Activated T-cell treated with anti-CD3 and anti-CD28 coated beads, Interleukin-2, amount 50 U/mL, for 1 hour (primary cell): ENCODE measurements at regions not wholly inside any gene's neighbourhood (a gene's known extent, or its start where the extent isn't known, plus 50 kb on each side); places are given as distances from the start of the nearest gene placed in this dataset.
A peak's percentile ranks its signal among the peaks of the same experiment; 100 is the strongest.
"Not testable (repeated sequence)": the region's sequence is repeated elsewhere in the genome, so short reads cannot be mapped to it uniquely, and the experiment has no call there.

Experiments used
- DNase-seq: peaks from one replicate; pipeline ENCODE4 v3.0.0-alpha.2; 2020

DNA sequence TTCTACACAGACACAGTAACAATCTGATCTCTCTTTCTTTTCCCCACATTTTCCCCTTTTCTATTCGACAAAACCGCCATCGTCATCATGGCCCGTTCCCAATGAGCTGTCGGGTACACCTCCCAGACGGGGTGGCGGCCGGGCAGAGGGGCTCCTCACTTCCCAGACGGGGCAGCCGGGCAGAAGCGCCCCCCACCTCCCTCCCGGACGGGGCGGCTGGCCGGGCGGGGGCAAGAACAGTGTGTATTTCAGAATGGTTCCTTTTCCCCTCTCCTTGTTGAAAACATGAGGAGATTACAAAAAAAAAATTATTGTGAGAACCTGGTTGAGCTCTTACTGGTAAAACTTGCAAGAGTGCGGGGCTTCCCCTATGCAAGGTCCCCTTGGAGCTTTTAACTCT, 178.0 kb upstream of the GALNT15 start:
- not testable (repeated sequence) for DNase-seq

DNA sequence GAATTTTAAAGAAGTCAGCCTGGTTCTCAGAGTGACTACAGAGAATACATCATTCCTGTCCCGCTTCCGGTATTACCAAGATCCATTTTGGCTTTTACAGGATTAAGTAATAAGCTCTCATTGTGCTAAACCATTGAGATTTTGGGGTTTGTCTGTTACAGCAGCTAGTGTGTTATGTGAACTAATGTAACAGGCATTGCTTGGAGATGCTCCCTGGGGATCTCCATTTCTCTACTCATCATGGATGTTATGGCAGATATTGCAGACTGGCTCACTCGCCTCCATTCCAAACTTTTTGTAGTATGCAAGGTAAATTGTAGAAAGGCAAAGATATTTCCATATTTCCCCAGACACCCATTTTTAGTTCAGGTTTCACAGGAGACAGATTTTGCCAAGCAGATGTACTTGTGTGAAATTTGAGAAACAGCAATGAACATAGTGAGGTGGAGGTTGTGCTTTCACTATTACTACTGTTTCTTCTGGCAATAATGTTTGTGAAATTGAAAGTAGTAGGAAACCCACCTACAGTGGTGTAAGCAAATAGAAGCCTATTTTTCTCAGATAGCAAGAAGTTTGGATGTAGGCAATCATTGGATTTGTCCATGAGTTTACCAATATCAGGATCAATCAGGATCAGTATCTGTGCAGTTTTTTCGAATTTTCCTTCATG, 177.1 kb upstream of the GALNT15 start:
- DNase-seq, result no peak

DNA sequence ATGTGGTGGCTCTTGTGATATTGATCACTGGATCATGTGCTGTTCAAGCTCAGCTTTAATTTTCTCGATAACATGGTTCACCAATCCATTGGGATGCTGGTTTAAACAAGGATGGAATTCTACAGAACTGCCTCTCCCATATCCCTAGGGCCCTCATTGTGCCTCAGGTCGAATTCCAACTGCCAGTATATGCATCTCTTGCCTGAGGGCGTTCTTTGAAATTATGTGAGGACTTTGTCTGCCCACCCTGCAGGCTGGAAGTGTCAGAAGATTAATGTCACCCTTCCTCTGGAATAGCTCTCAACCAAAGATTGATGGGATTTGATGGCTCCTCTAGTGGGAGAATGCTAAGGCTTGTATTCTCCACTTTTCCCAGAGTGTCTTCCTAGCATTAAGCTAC, 175.6 kb upstream of the GALNT15 start:
- no peak for DNase-seq

DNA sequence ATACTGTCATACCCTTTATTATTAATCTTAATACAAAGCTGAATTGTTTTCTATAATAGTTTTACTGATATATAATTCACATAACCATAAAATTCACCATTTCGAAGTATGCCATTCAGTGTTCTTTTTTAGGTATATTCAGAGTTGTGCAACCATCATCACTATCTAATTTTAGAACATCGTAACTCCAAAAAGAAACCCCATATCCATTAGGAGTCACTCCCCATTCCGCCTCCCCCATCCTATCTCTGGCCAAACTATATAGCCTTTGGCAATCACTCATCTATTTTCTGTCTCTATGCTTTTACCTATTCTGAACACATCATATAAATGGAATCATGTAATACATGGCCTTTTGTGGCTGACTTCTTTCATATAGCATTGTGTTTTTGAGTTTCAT, 169.7 kb upstream of the GALNT15 start:
- DNase-seq, result no peak

DNA sequence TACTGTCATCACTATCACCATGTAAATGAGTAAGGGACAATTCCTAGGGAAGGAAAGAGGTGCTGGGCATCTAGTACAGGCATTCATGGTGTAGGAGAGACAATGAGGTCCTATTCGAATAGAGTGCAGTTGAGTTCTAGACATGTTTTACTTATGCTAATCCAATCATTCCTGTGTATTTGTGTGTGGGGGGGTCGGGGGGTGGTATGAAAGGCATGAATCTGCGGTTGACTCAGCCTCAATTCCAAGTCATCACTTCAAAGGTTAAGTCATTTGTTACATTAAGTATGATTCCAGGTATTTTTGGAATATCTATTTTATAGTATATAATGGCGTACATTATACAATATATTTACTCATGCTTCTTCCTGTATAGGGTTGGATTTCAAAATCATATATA, 163.1 kb upstream of the GALNT15 start:
- DNase-seq, result no peak

DNA sequence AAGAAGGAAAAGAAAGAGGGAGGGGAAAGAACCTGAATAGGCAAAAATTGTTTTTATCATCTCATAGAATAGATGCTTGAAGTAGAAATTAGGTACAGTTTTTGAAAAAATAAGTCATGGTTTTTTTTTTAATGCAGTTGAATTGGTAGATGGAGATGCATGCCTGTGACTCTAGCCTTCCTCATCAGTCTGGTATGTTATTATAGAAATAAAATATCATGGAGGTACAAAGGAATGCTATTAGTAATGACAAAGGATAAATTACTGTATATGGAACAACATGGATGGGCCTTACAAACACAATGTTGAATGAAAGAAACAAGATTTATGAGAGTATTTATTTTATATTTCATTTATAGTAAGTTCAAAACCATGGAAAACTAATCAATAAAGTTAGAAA, 162.4 kb upstream of the GALNT15 start:
- no peak for DNase-seq

DNA sequence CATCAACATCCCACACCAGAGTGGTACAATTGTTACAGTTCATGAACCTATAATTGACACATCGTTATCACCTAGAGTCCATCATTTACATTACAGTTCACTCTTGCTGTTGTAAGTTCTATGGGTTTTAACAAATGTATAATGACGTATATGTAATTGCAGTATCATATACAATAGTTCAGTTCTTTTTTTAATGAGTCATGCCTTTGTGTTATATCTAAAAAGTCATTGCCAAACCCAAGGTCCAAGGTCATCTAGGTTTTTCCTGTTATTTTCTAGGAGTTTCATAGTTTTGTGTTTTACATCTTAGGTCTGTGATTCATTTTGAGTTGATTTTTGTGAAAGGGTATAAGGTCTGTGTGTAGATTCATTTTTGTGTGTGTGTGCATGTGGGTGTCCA, 160.9 kb upstream of the GALNT15 start:
- DNase-seq, result no peak

DNA sequence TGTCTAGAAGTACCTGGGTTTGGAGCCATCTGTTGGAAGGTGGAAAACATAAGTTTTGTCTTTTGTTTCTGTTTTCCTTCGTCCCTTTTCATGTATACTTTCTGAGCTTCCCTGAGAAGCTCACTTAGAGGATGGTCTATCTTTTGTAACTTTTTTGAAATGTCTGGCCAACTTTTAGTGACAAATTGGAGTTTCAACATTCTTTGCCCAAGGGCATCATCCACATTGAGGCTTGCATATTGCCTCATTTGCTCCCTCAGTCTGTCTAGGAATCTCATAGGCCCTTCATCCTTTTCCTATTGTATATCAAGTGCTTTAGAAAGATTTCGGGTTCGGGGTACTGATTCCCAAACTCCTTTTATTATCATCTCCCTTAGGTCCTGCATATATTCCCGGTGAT, 152.7 kb upstream of the GALNT15 start:
- DNase-seq, result not testable (repeated sequence)

DNA sequence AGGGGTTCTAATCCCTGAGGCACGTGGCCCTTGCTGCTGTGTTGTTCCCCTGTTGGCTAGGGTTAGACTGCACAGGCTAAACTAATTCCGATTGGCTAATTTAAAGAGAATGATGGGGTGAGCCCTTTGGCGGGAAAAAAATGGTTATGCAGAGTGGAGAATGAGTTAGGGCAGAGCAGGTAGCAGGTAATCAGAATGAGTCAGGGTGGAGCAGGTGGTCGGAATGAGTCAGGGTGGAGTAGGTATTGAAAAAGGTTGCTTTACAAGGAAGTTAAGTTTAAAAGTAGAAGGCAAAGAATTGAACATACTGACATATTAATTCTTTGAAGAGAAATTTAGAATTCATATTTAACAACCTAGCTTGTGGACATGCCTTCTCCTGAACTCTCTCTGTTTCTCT, 150.6 kb upstream of the GALNT15 start:
- DNase-seq, result not testable (repeated sequence)

DNA sequence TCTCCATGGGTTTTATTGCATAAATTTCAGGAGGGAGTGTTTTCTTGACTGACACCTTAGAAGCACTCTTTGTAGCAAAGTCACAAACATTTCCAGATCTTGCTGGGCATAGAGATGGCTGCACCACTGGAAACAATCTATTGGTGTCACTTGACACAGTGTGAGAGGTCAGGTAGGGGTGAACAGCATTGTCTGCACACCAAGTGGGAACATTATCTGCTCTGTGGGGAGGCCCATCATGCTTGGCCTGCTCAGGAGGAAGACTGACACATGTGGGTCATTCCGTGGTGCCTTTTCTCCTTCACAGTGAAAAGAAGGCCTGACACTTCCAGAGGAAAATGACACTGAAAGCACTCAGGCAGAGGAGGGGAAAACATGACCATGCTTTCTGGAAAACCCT, 149.9 kb upstream of the GALNT15 start:
- DNase-seq, result no peak

DNA sequence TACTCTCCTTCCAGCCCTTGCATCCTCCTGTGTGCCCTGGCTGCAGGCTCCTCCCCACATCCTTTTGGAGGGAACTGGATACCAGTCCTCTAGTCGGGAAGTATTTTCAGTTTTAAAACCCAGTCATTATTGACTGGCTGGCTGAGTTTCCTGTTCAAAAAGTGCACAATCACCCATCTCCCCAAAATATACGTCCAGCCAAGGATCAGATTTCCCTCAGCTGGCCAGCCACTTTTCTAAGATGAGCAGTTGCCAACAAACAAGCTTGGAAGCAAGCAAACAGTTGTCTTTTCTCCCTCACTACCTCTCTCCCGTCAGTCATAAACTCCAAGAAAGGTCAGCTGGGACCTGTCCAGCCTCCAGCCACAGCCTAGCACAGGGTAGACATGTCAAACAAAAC, 147.7 kb upstream of the GALNT15 start:
- DNase-seq, result no peak

DNA sequence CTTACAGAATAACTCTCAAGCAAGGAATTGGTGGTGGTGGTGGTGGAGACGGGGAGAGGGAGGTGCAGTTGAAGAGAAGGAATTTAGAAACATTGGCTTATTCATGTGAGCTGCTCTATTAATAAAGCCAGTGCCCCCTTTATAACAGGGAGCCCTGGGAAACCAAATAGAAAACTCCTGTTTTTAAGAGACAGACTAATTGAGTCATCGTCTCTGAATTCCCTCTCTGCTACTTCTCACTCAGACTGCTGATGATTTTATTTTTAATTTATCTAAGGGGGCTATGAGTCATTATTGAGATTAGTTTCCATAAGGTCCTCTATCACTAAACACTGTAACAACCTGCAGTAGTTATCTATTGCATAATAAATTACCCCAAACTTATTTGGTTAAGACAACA, 145.9 kb upstream of the GALNT15 start:
- DNase-seq, result no peak

DNA sequence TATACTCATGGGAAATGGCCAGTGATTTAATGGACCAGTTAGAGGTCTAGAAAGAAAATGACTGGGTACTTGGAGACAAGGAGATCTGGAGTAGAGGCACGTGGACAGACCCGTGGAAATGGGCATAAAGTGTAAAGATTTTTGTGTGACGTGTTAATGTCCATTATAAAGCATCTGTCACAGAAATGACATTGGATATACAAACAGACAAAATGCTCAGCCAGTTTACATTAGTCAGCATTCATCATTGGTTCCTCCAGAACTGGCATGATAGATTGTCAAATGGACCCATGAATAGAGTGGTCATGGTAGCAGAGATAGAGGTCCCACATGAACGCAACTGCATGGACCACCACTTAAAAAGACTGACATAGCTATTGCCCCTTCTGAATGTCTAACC, 144.1 kb upstream of the GALNT15 start:
- DNase-seq, result no peak

DNA sequence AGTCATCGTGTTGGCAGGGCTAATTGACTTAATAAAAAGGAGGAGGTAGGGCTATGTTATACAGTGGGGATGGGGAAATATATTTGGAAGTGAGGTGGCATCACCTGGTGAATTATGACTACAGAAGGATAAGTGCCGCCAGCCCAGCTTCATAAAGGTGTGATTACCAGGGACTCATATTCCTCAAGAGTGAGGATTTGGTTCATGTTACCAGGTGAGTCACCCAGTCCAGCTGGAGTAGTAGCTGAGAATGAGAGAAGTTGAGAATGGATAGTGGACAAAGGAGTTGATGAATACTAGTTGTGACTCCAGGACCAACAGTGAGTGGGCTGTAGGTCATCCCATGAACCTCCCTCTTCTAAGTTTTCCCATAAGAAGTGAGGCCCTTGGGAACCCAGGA, 143.0 kb upstream of the GALNT15 start:
- no peak for DNase-seq

DNA sequence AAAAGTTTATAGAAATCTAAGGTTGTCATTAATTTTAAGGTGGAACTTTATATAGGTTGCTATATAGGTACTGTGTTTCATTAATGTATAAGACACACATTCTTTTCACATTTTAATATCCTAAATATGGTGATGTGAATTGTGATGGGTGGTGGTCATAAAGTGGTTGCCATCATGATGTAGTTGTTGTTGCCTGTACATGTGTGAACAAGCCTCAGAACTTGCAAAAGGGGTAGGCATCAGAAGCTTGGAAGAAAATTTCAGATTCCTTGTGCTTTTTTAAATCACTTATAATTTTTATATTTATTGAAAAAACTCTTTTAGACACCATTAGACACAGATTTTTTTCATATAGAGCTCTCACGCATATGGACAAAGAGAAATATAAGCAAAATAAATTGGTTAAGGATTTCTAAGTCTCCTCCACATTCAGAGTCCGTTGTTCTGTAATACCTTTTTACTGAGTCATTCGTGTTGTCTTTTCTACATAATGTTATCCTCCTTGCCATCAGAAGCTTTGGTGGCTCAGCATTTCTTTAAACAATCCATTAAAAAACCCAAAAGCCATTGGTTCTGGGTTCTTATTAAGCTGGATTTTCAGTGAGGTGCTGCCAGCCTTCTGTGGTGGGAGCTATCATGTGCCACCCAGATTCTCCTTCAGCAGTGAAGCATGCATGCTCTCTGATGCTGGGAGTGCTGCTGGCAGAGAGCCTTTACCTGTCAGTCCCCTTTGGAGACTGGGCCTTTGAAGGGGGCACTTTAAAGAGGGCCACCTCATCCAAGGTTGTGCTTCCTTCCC, 140.4 kb upstream of the GALNT15 start:
- DNase-seq, result no peak

DNA sequence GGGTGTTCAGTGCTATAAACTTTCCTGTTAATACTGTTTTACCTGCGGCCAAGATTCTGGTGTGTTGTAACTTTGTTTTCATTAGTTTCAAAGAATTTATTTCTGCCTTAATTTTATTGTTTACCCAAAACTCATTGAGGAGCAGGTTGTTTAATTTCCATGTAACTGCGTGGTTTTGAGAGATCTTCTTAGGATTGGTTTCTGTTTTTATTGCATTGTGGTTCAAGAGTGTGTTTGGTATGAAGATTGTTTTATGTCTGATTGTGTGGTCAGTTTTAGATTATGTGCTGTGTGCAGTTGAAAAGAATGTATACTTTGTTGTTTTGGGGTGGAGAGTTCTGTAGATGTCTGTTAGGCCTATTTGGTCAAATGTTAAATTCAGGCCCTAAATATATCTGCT, 133.5 kb upstream of the GALNT15 start:
- no peak for DNase-seq

DNA sequence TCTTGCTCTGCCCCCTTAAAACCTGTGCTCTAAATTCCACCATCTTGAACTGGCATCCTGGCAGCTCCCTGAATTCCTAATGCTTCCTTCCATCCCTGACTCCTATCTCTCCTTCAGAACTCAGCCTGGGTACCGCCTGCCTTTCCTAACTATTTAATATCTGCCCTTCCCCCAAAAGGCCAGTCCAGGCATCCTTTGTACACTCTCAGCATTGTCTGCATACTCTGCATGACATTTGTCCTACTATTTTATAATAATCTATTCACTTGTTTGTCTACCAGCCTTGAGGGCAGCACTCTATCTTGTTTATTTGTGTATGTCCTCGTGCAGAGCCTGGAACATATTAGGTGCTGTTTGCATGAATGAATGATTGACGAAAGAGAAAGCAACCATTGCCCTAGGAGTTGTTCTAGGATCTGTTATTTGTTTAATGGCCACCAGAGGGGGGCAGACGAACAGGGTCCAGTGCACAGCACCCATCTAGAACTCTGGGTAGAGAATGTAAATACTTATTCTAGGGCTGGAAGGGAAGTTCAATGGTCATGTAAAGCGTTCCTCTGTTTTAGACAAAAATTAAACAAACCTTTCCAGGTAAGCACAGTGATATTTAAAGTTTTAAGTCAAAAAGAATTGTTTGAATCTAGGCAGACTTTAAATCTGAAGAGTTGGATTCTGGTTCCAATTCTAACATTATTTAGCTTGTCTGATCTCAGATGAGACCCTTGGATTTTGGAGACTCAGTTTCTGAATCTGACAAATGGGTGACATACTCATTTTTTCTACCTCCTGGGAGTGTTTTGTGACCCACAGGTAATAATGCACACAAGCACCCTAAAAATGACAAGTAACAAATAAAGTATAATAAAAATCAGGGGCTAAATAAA, 125.8 kb upstream of the GALNT15 start:
- peak; percentile 21 for DNase-seq

DNA sequence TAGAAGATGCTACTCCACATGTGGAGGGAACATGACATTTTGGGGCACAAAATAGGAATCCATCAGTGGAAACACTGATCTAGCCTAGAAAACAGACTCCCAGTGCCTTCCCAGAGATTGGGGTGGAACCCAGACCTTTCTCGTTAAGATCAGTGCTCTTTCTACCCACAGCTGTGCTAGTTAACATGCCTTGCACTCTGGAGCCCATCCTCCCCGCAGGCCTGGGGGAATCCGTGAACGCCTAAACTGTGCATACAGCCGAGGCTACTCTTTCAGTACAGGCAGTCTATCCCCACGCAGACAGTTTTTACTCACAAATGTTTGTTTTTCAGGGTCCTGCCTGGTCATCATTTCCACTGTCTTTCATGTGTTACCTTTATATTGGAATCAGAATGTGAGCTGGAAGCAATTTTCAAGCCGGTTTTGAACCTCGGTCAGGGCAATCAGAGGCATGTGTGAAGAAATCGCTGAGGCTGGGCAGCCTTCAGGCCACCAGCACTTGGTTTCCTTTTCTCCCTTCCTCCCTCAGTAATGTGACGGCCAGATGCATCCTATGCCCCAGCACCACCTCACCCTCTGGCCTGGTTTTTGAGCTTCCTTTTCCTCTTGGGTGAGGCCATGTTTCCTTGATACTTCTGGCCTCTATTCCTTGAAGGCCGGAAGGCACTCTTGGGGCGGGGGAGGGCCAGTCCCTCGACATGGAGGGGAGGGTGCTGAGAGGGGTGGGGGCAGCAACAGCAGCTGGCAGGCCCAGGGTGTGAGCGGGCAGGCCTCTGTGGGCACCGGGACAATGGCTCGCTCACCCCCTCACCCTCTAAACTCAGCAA, 123.6 kb upstream of the GALNT15 start:
- no peak for DNase-seq

DNA sequence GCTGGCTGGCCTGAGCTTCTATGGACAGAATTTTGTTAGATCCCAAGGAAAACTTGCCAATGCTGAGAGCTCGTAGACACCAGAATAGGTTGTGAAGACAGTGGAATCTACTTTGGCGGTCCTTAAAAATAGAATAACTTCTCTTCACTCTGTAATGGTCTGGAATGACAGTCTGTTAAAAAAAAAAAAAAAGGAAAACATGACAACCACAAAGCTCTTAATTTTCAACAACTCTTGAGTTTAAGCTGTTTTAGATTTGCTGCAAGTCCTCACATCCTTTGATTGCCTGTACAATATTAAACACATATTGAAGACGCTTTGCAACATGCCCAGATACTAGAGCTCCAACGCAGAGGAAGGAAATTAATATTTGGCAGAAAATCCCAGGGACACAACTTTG, 122.8 kb upstream of the GALNT15 start:
- DNase-seq, result no peak

DNA sequence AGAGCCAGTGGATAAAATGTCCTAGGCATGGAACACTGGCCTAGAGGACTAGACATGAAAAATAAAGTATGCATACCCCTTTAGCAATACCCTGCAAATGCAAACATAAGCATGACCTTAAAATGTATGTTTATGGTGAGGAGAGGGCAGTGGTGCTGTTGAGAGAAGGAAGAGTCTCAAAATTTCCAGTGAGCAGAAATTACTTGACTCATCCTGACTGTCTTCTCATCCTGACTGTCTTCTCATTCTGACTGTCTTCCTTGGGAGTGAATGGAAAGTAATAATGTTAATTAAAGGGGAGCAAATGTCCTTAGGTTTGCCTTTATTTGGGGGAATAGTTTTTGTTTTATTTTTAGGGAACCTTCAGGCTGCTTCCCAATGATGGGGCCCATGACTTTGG, 121.5 kb upstream of the GALNT15 start:
- DNase-seq, result no peak

DNA sequence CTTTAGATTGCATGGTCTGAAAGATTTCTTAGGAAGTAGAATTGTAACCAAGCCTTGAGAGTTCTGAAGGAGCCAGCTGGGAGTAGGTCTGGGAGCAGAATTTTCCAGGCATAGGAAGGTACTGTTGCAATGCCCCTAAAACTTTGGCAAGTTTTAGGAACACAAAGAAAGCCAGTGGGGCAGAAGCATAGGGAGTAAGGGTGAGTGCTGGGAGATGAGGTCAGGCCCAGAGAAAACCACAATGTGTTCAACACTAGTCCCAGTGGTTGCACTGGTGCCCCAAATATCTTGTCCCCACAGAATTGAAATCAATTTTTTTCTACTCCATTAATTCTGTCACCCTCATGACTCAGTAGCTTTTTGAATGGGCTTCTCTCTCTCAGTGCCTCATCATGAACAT, 120.7 kb upstream of the GALNT15 start:
- DNase-seq, result no peak

DNA sequence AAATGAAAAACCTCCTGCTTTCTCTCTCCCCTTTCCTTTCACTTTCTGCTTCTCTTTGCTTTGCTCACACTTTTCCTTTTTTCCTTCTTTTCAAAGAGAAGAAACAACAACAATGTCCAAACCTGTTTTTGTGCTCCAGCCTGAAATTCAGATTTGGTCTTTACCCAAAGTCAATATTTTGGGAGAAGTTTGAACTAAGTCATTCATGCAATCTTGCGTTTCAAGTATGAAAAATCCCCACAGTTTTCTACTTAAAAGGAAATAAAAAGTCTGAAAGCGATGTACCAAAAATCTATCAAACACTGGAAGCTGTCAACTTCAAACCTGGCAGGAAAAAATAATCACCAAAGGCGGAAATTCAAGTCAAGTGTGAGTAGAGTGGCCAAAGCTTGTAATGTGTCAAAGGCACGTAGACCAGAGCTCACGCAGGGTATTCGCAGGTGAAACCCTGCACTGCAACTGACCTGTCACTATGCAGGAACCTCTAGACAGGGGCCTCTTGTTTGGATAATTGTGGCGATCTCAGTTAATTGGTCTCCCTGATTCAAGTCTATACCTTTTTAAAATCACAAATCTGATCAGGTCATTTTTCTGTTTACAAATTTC, 118.8 kb upstream of the GALNT15 start:
- DNase-seq, result no peak
